GM21423 (cell line): ENCODE measurements at regions not wholly inside any gene's neighbourhood (a gene's known extent, or its start where the extent isn't known, plus 50 kb on each side); places are given as distances from the start of the nearest gene placed in this dataset.

Experiments
- ATAC-seq: cut with Tn5 transposase; IDR thresholded peaks from one replicate; pipeline ENCODE4 v1.9.1; 2021; ENCODE audit warnings: mild to moderate bottlenecking, moderate library complexity; ENCODE audit not compliant: unreplicated experiment

DNA sequence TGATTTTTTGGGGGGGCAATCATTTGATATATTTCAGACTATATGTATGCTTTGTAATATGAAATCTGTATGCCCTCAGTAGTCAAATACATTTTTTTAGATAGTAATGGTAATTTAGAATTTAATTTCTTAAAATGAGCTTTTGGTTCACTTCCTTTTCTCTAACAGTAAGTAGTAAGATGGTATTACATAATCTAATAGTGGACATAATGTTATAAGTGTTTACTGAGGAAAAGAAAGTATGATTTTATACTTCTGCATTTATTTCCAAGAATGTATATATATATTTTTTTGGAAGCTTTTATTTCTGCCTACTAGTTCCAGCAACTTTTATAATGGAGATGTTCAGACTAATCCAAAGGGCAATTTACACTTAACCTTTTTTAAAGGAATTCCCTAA, 1450.7 kb upstream of the TENM3 start:
- no peak for ATAC-seq

DNA sequence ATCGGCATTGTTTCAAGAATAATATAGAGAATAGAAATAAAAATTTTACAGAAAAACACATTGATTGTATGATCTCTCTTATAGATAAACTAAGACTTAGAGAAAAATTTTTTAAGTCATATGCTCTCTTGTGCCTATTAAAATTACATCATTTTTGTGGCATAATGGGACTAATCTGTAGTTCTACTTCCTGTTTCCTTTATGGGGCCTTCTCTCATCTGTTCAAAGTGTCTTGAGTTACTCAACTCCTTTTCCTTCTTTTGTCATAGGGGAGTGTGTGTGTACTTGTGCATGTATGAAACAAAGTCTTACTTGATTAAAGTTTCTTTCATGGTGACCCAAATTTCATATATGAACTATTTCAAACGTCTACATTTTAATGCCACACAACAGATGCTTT, 1448.9 kb upstream of the TENM3 start:
- no peak for ATAC-seq

DNA sequence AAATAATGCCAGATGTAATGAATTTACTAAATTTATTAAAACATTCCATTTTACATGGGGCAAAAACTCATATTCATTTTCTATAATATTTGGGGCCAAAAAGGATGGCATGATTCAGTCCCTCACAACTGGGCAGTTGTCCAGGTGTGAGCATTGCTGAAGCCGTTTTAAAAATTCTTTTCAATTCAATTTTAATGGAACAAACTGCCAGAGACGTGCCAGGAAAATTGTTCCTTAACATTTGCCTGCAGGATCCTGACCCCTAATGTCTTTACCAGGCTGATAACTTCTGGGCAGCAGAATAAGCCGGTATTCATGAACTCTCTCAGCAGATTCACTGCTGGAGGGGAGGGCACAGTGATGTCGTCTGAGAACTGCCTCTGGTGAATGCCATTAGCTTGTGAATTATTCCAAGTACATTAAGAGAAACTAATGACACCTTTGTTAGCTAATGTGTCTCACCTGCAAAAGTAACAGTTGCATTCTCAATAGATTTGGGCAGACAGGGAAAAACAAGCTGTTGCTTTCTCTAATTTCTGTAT, 1445.1 kb upstream of the TENM3 start:
- no peak for ATAC-seq

DNA sequence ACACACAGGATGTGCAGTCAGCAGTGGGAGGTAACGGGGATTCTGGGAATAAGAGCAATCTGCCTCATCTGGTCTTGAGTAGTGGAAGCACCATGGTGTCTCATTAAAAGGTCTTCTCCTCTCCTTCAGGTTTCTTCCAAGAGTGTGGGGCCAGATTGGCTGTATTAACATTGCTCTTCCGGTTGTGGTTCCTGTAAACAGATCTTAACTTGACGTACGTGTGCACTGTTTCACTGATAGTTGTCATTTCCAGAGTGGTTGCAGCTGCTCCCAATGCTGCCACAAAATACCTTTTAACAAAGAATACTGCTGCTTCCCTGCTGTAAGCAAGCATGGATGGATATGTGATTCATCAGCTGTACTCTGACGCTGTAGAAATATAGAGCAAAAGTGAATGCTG, 1443.4 kb upstream of the TENM3 start:
- no peak for ATAC-seq

GRCh38 chr4:180805101-180805500, 1438.1 kb upstream of the TENM3 start:
- ATAC-seq, result no peak

GRCh38 chr4:180808862-180809261, 1434.3 kb upstream of the TENM3 start:
- ATAC-seq, result no peak

GRCh38 chr4:180809439-180809838, 1433.8 kb upstream of the TENM3 start:
- no peak for ATAC-seq

- no peak for ATAC-seq
These were observed 1432.6 kb upstream of the TENM3 start for GRCh38 chr4:180810581-180810980.

DNA sequence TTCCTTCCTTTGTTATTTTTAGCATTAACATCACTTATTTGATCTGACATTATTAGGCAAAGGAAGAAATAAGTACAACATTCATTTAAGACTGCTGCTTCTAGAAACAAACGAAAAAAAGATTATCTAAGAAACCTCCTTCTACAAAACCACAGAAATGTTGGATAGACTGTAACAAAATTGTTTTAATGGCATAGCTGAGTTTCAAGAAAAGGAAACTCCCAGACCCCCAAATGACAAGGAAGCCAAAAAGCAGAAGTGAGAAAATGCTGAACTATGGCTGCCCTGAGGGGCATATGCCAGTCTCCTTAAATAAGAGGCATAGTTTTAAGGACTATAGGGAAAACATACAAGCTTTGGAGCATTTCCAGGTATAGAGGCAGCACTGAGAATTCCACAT, 1431.6 kb upstream of the TENM3 start:
- ATAC-seq, result no peak

- ATAC-seq, result no peak
These were observed 1430.4 kb upstream of the TENM3 start for GRCh38 chr4:180812783-180813182.

GRCh38 chr4:180814875-180815417, 1428.3 kb upstream of the TENM3 start:
- no peak for ATAC-seq

GRCh38 chr4:180817529-180817928, 1425.7 kb upstream of the TENM3 start:
- no peak for ATAC-seq

GRCh38 chr4:180823108-180823507, 1420.1 kb upstream of the TENM3 start:
- no peak for ATAC-seq

DNA sequence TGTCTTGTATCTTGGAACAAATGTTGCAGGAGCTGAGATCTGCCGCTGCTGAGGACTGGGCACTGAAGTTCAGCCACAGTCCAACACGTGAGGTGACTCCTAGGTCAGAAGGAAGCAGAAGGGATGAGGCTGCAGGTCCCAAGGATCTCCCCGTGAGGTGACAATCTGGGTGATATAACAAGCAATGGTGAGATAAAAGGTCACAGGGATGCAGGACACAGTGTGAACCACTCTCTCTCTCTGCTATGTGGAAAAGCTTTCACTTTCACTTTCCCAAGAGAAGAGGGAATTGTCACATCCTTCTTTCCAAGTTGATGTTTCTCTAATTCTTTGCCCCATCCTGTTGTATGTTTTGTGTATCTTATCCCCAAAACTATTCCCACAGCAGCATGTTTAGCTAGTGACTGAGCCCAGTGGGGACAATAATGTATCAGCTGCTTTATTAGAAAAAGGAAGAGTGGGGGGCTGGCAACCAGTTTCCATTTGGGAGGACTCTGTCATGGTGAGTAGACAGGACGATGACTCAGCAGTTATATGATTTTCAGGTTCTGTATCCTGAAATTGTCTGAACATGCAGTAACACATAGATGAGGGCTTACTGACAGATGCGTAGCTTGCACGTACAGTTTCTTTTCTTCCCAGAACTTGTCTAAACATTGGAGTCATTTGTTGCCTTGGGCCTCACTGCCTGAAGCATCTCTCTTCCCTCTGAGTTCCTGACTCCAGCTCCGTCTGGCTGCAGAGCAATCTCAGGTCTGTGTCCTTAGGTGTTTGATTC, 1415.8 kb upstream of the TENM3 start:
- ATAC-seq, result no peak

- no peak for ATAC-seq
These were observed 1414.7 kb upstream of the TENM3 start for GRCh38 chr4:180828455-180829018.

- ATAC-seq, result no peak
These were observed 1411.1 kb upstream of the TENM3 start for GRCh38 chr4:180832073-180832472.

DNA sequence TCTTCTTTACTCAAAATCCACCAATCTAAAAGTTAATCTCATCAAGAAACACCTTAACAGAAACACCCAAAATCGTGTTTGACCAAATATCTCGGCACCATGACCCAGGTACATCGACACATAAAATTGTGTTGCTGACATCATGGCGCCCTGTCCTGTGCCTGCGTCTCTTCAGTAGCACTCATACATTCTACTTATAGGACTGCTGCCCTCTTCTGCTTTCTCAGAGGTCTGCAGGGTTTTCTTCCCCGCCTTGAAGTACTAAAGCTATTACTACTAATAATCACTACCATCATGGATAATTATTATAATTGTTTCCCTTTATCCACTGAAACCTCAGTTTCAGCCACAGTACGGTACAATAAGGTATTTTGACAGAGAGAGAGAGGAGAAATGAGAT, 1403.1 kb upstream of the TENM3 start:
- no peak for ATAC-seq

- ATAC-seq, result no peak
These were observed 1392.8 kb upstream of the TENM3 start for GRCh38 chr4:180850318-180850940.

- ATAC-seq, result no peak
These were observed 1390.5 kb upstream of the TENM3 start for GRCh38 chr4:180852738-180853137.

GRCh38 chr4:180855184-180855583, 1388.0 kb upstream of the TENM3 start:
- ATAC-seq, result no peak

DNA sequence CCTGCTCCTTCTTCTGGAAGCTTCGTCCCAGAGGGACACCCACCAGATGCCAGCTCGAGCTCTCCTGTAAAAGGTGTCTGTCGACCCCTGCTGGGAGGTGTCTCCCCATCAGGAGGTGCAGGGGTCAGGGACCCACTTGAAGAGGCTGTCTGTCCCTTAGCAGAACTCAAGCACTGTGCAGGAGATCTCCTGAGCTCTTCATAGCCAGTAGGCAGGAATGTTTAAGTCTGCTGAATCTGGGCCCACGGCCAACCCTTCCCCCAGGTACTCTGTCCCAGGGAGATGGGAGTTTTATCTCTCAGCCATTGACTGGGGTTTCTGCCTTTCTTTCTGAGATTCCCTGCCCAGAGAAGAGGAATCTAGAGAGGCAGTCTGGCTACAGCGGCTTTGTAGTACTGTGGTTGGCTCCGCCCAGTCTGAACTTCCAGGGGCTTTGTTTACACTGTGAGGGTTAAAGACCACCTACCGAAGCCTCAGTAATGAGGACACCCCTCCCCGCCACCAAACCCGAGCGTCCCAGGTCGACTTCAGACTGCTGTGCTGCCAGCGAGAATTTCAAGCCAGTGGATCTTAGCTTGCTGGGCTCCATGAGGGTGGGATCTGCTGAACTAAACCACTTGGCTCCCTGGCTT, 1383.0 kb upstream of the TENM3 start:
- ATAC-seq, result no peak
